22Rv1 (cell line): ENCODE measurements at regions not wholly inside any gene's neighbourhood (a gene's known extent, or its start where the extent isn't known, plus 50 kb on each side); places are given as distances from the start of the nearest gene placed in this dataset.
"Not testable (repeated sequence)": the region's sequence is repeated elsewhere in the genome, so short reads cannot be mapped to it uniquely, and the experiment has no call there.

Source experiments
- CTCF ChIP-seq: fragments of 450-650 bp; IDR thresholded peaks from 2 replicates; pipeline ENCODE4 v1.5.1; 2017; ENCODE audit warnings: mild to moderate bottlenecking
- ZFX ChIP-seq: fragments of 450-650 bp; IDR thresholded peaks from 2 replicates; pipeline ENCODE4 v1.6.1; 2017; ENCODE audit warnings: antibody characterized with exemption, borderline replicate concordance

DNA sequence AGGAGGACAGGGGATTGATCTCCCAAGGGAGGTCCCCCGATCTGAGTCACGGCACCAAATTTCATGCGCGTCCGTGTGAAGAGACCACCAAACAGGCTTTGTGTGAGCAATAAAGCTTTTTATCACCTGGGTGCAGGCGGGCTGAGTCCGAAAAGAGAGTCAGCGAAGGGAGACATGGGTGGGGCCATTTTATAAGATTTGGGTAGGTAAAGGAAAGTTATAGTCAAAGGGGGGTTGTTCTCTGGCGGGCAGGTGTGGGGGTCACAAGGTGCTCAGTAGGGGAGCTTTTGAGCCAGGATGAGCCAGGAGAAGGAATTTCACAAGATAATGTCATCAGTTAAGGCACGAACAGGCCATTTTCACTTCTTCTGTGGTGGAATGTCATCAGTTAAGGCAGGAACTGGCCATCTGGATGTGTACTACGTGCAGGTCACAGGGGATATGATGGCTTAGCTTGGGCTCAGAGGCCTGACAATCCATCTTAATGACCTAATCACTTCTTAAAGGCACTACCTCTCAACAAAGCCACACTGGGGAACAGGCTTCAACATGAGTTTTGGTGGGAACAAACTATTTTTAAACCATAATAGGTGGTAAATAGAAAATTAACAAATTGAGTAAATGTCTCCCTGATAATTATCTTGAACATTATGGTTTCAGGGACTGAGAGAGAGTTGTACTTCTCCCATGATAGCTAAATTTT, 70.2 kb downstream of the RAP2B start:
- not testable (repeated sequence) for TF ChIP-seq CTCF, ZFX
